Neural cell (in vitro differentiated cells): ENCODE measurements at regions not wholly inside any gene's neighbourhood (a gene's known extent, or its start where the extent isn't known, plus 50 kb on each side); places are given as distances from the start of the nearest gene placed in this dataset.

Experiments used
- H2AFZ ChIP-seq: fragments of 200-600, 300-800 bp; sonication (generic), shearing (Covaris generic); 2 replicates; pipeline ENCODE4 v1.6.0; 2014; ENCODE audit warnings: low read depth, mild to moderate bottlenecking, antibody characterized with exemption, low read length, moderate library complexity
- H3F3A ChIP-seq: fragments of 200-600 bp; shearing (Covaris generic); 2 replicates; pipeline ENCODE4 v1.6.1; 2016; ENCODE audit warnings: mild to moderate bottlenecking, moderate library complexity, mixed read lengths, antibody characterized with exemption, low read length; ENCODE audit not compliant: insufficient read depth, poor library complexity, severe bottlenecking
- H3K27ac ChIP-seq: fragments of 200-600, 300-800 bp; sonication (generic), shearing (Covaris generic); 2 replicates; pipeline ENCODE4 v1.5.1; 2014; ENCODE audit warnings: mild to moderate bottlenecking, low read length, moderate library complexity
- H3K27me3 ChIP-seq: fragments of 300-800, 200-600 bp; sonication (generic), shearing (Covaris generic); 2 replicates; pipeline ENCODE4 v1.6.0; 2014; ENCODE audit warnings: mild to moderate bottlenecking, low read depth, low read length, moderate library complexity; ENCODE audit not compliant: insufficient read depth
- H3K36me3 ChIP-seq: fragments of 300-800, 200-600 bp; sonication (generic), shearing (Covaris generic); 2 replicates; pipeline ENCODE4 v1.5.1; 2014; ENCODE audit warnings: mild to moderate bottlenecking, antibody characterized with exemption, low read length, moderate library complexity; ENCODE audit not compliant: insufficient read depth
- H3K4me2 ChIP-seq: fragments of 300-800, 200-600 bp; sonication (generic), shearing (Covaris generic); 2 replicates; pipeline ENCODE4 v1.6.0; 2014; ENCODE audit warnings: mild to moderate bottlenecking, low read length
- H3K4me3 ChIP-seq: fragments of 300-800, 200-600 bp; sonication (generic), shearing (Covaris generic); 2 replicates; pipeline ENCODE4 v1.5.1; 2014; ENCODE audit warnings: mild to moderate bottlenecking, low read length, moderate library complexity
- H3K79me2 ChIP-seq: fragments of 200-600 bp; shearing (Covaris generic); replicated peaks from 2 replicates; pipeline ENCODE4 v1.6.0; 2014; ENCODE audit warnings: mild to moderate bottlenecking, low read length, moderate library complexity; ENCODE audit not compliant: insufficient read depth
- H3K9ac ChIP-seq: fragments of 300-800, 200-600 bp; sonication (generic), shearing (Covaris generic); 2 replicates; pipeline ENCODE4 v1.6.1; 2016; ENCODE audit warnings: mild to moderate bottlenecking, low read length, mixed read lengths
- H3K9me2 ChIP-seq: fragments of 200-600 bp; shearing (Covaris generic); 2 replicates; pipeline ENCODE4 v1.6.1; 2016; ENCODE audit warnings: mild to moderate bottlenecking, low read length, mixed read lengths; ENCODE audit not compliant: insufficient read depth
- H3K9me3 ChIP-seq: fragments of 200-600, 300-800 bp; sonication (generic), shearing (Covaris generic); 2 replicates; pipeline ENCODE4 v1.6.1; 2016; ENCODE audit warnings: mild to moderate bottlenecking, mixed run types, low read length, moderate library complexity, mixed read lengths
- H4K20me1 ChIP-seq: fragments of 200-600 bp; shearing (Covaris generic); 2 replicates; pipeline ENCODE4 v1.6.1; 2016; ENCODE audit warnings: mild to moderate bottlenecking, mixed run types; ENCODE audit not compliant: insufficient read depth
- EP300 ChIP-seq: fragments of 450-650 bp; conservative IDR thresholded peaks from 2 replicates; pipeline ENCODE4 v1.6.1; 2014; ENCODE audit warnings: antibody characterized with exemption, mild to moderate bottlenecking, moderate library complexity; ENCODE audit not compliant: poor library complexity, severe bottlenecking
- EZH2 ChIP-seq: fragments of 200-600, 300-800 bp; shearing (Covaris generic), sonication (generic); IDR thresholded peaks from 2 replicates; pipeline ENCODE4 v1.6.1; 2014; ENCODE audit warnings: antibody characterized with exemption, low read length, borderline replicate concordance, mild to moderate bottlenecking; ENCODE audit not compliant: insufficient read depth, poor library complexity, severe bottlenecking
- REST ChIP-seq: IDR thresholded peaks from 2 replicates; pipeline ENCODE4 v1.6.1; 2012; ENCODE audit warnings: borderline replicate concordance

DNA sequence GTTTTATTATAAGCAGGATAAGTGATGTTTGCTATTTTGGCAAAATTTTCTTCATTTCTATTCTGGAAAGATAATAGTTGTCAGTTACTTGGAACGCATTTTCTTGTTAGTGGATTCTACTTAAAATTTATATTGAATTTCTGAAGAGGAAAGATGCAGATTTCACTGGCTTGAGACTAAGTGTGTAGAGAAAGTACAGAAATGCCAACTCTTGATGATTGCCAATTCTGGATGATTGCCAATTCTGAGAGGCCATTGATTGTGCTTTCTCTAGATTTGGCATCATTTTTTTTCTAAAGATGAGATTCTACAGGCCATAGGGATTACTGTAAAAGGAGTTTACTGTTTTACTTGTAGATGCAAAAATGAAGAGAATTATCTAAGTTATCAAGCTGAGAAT is 58.9 kb upstream of the CNTN3 start:
- Histone ChIP-seq H3K4me2 (no peak overlapping the region), H3K9me3 (no peaks in the 10 kb centered on the region), H3K9ac (no peak overlapping the region), H3K36me3 (no peaks in the 10 kb centered on the region), H3K27ac (no peak overlapping the region), H3K9me2 (no peaks in the 10 kb centered on the region), H4K20me1 (no peaks in the 10 kb centered on the region), H2AFZ (no peak overlapping the region), H3K79me2 (no peaks in the 10 kb centered on the region), H3F3A (no peaks in the 10 kb centered on the region), H3K27me3 (no peaks in the 10 kb centered on the region), H3K4me3 (no peak overlapping the region)
- TF ChIP-seq EZH2: no peak
- TF ChIP-seq REST: no peak
- TF ChIP-seq EP300: no peak

DNA sequence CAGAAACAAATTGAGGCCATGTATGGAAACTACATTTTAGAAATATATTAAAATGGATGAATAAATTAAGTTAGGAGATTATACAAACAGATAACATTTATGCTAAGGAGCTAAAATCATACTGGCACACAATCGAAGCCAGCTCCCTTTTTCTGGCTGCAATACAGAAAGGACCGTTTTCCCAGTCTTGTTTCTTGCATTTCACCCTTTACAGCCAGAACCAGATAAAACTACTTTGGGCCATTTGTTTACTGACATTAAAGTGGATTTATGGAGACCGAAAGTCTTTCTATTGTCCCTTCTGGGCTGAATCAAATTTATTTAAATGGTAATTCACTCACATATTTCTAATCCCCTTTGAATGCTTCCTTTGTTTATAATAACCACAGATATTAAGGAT is 50.1 kb upstream of the CNTN3 start:
- no peak for TF ChIP-seq REST

More for the DNA sequence above, 50.1 kb upstream of the CNTN3 start:
- Histone ChIP-seq H3K36me3 (no peaks in the 10 kb centered on the region), H2AFZ (no peak overlapping the region), H4K20me1 (no peaks in the 10 kb centered on the region), H3K27ac (no peak overlapping the region), H3K9ac (no peak overlapping the region), H3K4me2 (no peak overlapping the region), H3K79me2 (no peaks in the 10 kb centered on the region), H3K9me2 (no peaks in the 10 kb centered on the region), H3F3A (no peaks in the 10 kb centered on the region), H3K27me3 (no peaks in the 10 kb centered on the region), H3K4me3 (no peak overlapping the region), H3K9me3 (no peaks in the 10 kb centered on the region)
